Spleen (tissue), 7 donors: ENCODE measurements at regions not wholly inside any gene's neighbourhood (a gene's known extent, or its start where the extent isn't known, plus 50 kb on each side); places are given as distances from the start of the nearest gene placed in this dataset.

Source experiments
- CTCF ChIP-seq, 11 experiments: fragments of 200-600 bp in 7 of 11; fragments of 450-650 bp in 4 of 11; sonication (generic) in 4 of 11; IDR thresholded peaks in 8 of 11; conservative IDR thresholded peaks in 3 of 11; 1 replicate in 7 of 11; 2 replicates in 4 of 11; pipeline versions ENCODE4 v1.4.0 to v1.8.0; 2016 to 2021; ENCODE audit warnings: antibody characterized with exemption in 11 of 11, inconsistent platforms in 4 of 11, mild to moderate bottlenecking in 1 of 11
- POLR2A ChIP-seq, 3 donors: fragments of 450-650 bp; IDR thresholded peaks; one replicate each; pipeline ENCODE4 v1.5.1; 2017; ENCODE audit warnings: antibody characterized with exemption in 3 of 3, mild to moderate bottlenecking in 1 of 3
- donor health status: DM: no; HTN: no; CAD: no; lungs with moderate emphysema.
- donor health status: DM: no; HTN: no; CAD: no.
- donor health status: DM: no; HTN: no; CAD: no.

GRCh38 chr19:32070101-32070500 is 275.3 kb upstream of the ZNF507 start:
- TF ChIP-seq POLR2A (IDR thresholded peaks at IDR 0.05) (no peak), CTCF (IDR thresholded peaks at IDR 0.05 in 8 of 11, conservative IDR thresholded peaks at IDR 0.05 in 3 of 11) (no peak)
